ENCODE measurements at regions not wholly inside any gene's neighbourhood (a gene's known extent, or its start where the extent isn't known, plus 50 kb on each side); places are given as distances from the start of the nearest gene placed in this dataset.
A peak's percentile ranks its signal among the peaks of the same experiment; 100 is the strongest.
"Not testable (repeated sequence)": the region's sequence is repeated elsewhere in the genome, so short reads cannot be mapped to it uniquely, and the experiment has no call there.

- intact Hi-C loops (cut with DNase I), result no loop called here
- H3K27ac ChIP-seq, result no peak overlapping the region
- H3K4me3 ChIP-seq, result no peak overlapping the region
- TF ChIP-seq CTCF (IDR thresholded peaks at IDR 0.05), result no peak
- no peaks in the 10 kb centered on the region for H3K27me3 ChIP-seq
- no peaks in the 10 kb centered on the region for H3K4me1 ChIP-seq
- H3K9me3 ChIP-seq, result peaks cover 0 to 11% of the 10 kb centered on the region in 2 donors
- DNase-seq (ENCODE audit: low spot score in 2 of 2), result peak in 1 of 2 donors; percentile 37
- H3K36me3 ChIP-seq, result no peaks in the 10 kb centered on the region
Observed at GRCh38 chr21:9730866-9731265, 790.5 kb upstream of the TPTE start.

GRCh38 chr21:9731317-9731716 lies 790.1 kb upstream of the TPTE start:
- not testable (repeated sequence) for H3K27ac ChIP-seq, H3K27me3 ChIP-seq

GRCh38 chr21:9732605-9733004 lies 788.8 kb upstream of the TPTE start:
- H3K9me3 ChIP-seq, result peaks cover 0 to 11% of the 10 kb centered on the region in 2 donors
- H3K4me1 ChIP-seq; H3K36me3 ChIP-seq; H3K27ac ChIP-seq; H3K4me3 ChIP-seq; intact Hi-C loops (cut with DNase I); H3K27me3 ChIP-seq: not testable (repeated sequence)
- peak in 1 of 2 donors; percentile 34 for DNase-seq (ENCODE audit: low spot score in 2 of 2)

More at GRCh38 chr21:9731317-9731716, 790.1 kb upstream of the TPTE start:
- H3K4me3 ChIP-seq; intact Hi-C loops (cut with DNase I); DNase-seq (ENCODE audit: low spot score in 2 of 2); H3K4me1 ChIP-seq; H3K36me3 ChIP-seq: not testable (repeated sequence)
- H3K9me3 ChIP-seq, result peaks cover 0 to 11% of the 10 kb centered on the region in 2 donors

GRCh38 chr21:9733761-9734558 lies 787.4 kb upstream of the TPTE start:
- intact Hi-C loops (cut with DNase I), result not testable (repeated sequence)
- H3K9me3 ChIP-seq, result peaks cover 0 to 11% of the 10 kb centered on the region in 2 donors
- DNase-seq (ENCODE audit: low spot score in 2 of 2), result peak in 1 of 2 donors; percentile 12

GRCh38 chr21:9735421-9735961 lies 785.9 kb upstream of the TPTE start:
- intact Hi-C loops (cut with DNase I), result no loop called here
- Histone ChIP-seq H3K27ac (no peak overlapping the region), H3K36me3 (no peaks in the 10 kb centered on the region), H3K9me3 (peaks cover 0 to 11% of the 10 kb centered on the region in 2 donors), H3K27me3 (no peaks in the 10 kb centered on the region), H3K4me3 (no peak overlapping the region), H3K4me1 (no peaks in the 10 kb centered on the region)
- DNase-seq (ENCODE audit: low spot score in 2 of 2), result peak in 1 of 2 donors; percentile 61
- no peak for TF ChIP-seq CTCF (IDR thresholded peaks at IDR 0.05)

More at GRCh38 chr21:9733761-9734558, 787.4 kb upstream of the TPTE start:
- H3K27ac ChIP-seq, H3K36me3 ChIP-seq, H3K4me3 ChIP-seq, H3K27me3 ChIP-seq, H3K4me1 ChIP-seq: not testable (repeated sequence)

- not testable (repeated sequence) for H3K27me3 ChIP-seq
Observed at GRCh38 chr21:9737301-9737700, 784.1 kb upstream of the TPTE start.

GRCh38 chr21:9737871-9738515 lies 783.4 kb upstream of the TPTE start:
- H3K4me1 ChIP-seq; intact Hi-C loops (cut with DNase I); H3K27ac ChIP-seq; H3K36me3 ChIP-seq; H3K4me3 ChIP-seq; H3K27me3 ChIP-seq; DNase-seq (ENCODE audit: low spot score in 2 of 2): not testable (repeated sequence)
- H3K9me3 ChIP-seq, result peaks cover 0 to 11% of the 10 kb centered on the region in 2 donors

More at GRCh38 chr21:9737301-9737700, 784.1 kb upstream of the TPTE start:
- intact Hi-C loops (cut with DNase I); H3K27ac ChIP-seq; H3K4me1 ChIP-seq; DNase-seq (ENCODE audit: low spot score in 2 of 2); H3K4me3 ChIP-seq; H3K36me3 ChIP-seq: not testable (repeated sequence)
- peaks cover 0 to 11% of the 10 kb centered on the region in 2 donors for H3K9me3 ChIP-seq

- H3K27me3 ChIP-seq, result no peaks in the 10 kb centered on the region
- intact Hi-C loops (cut with DNase I), result no loop called here
- H3K4me1 ChIP-seq, result no peaks in the 10 kb centered on the region
- no peak overlapping the region for H3K27ac ChIP-seq
- H3K9me3 ChIP-seq, result peaks cover 0 to 11% of the 10 kb centered on the region in 2 donors
- TF ChIP-seq CTCF (IDR thresholded peaks at IDR 0.05), result no peak
- DNase-seq (ENCODE audit: low spot score in 2 of 2), result peak in 1 of 2 donors; percentile 43
- no peak overlapping the region for H3K4me3 ChIP-seq
- no peaks in the 10 kb centered on the region for H3K36me3 ChIP-seq
Observed at GRCh38 chr21:9738527-9738926, 782.9 kb upstream of the TPTE start.
